ENCODE measurements at regions not wholly inside any gene's neighbourhood (a gene's known extent, or its start where the extent isn't known, plus 50 kb on each side); places are given as distances from the start of the nearest gene placed in this dataset.
A peak's percentile ranks its signal among the peaks of the same experiment; 100 is the strongest.

- no peak for FAIRE-seq
- no peak for TF ChIP-seq CTCF (IDR thresholded peaks at IDR 0.05; ENCODE audit: insufficient read depth, missing control alignments)
- no peak for DNase-seq (ENCODE audit: insufficient read length, low spot score)
These were observed 552.2 kb downstream of the MDFIC start for GRCh38 chr7:115474137-115474536.

- FAIRE-seq = no peak
- no peak for DNase-seq (ENCODE audit: insufficient read length, low spot score)
- no peak for TF ChIP-seq CTCF (IDR thresholded peaks at IDR 0.05; ENCODE audit: insufficient read depth, missing control alignments)
These were observed 550.0 kb downstream of the MDFIC start for GRCh38 chr7:115471891-115472290.

- no peak for TF ChIP-seq CTCF (IDR thresholded peaks at IDR 0.05; ENCODE audit: insufficient read depth, missing control alignments)
- peak; percentile 44 for FAIRE-seq
- no peak for DNase-seq (ENCODE audit: insufficient read length, low spot score)
These were observed 540.6 kb downstream of the MDFIC start for GRCh38 chr7:115462301-115463015.

- DNase-seq (ENCODE audit: insufficient read length, low spot score) (no peak), FAIRE-seq (no peak)
- no peak for TF ChIP-seq CTCF (IDR thresholded peaks at IDR 0.05; ENCODE audit: insufficient read depth, missing control alignments)
These were observed 527.8 kb downstream of the MDFIC start for GRCh38 chr7:115449689-115450088.

DNA sequence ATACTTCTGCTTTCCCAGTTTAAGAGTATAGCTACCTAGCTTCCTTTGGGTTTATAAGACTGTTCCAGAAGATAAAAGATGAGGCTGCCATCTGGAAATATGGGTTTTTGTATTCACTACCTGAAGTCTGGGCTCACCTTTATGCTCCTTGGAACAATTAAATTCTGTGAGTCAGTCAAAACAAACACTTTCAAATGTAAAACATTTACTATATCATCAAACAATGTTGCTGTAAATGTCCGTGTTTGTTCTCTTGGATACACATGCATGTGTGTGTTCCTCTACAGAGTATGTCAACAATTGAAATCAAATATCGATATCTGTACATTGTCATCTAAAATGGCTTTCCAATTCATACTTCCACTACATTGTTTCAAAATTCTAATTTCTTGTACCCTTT is 525.6 kb downstream of the MDFIC start:
- FAIRE-seq (no peak), DNase-seq (ENCODE audit: insufficient read length, low spot score) (no peak)
- TF ChIP-seq CTCF (IDR thresholded peaks at IDR 0.05; ENCODE audit: insufficient read depth, missing control alignments) = no peak

DNA sequence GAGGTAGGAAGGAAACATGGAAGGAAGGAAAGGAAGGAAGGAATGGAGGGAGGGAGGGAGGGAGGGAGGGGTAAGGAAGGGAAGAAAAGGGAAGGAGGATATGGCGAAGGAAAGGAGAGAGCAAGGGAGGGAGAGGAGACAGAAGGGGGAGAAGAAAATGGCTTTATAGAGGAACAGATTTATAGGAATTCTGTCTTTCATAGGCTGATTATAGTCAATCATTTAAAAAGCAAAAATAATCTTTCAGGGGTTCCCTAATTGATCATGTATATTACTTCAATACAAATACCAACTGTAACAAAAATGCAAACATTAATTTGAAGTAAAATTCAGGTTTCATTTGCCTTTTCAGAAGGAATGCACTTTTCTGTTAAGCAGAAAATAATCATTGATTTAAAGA is 519.1 kb downstream of the MDFIC start:
- no peak for FAIRE-seq
- no peak for TF ChIP-seq CTCF (IDR thresholded peaks at IDR 0.05; ENCODE audit: insufficient read depth, missing control alignments)

DNA sequence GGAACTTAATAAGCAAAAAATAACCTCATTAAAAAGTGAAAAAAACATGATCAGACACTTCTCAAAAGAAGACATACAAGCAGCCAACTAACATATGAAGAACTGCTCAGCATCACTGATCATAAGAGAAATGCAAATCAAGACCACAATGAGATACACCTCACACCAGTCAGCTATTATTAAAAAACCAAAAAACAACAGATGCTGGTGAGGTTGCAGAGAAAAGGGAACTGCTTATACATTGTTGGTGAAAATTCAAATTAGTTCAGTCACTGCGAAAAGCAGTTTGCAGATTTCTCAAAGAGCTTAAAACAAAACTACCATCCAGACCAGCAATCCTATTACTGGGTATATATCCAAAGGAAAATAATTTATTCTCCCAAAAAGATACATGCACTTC is 513.3 kb downstream of the MDFIC start:
- DNase-seq (ENCODE audit: insufficient read length, low spot score) (no peak), FAIRE-seq (no peak)
- no peak for TF ChIP-seq CTCF (IDR thresholded peaks at IDR 0.05; ENCODE audit: insufficient read depth, missing control alignments)

More for the DNA sequence above, 519.1 kb downstream of the MDFIC start:
- DNase-seq (ENCODE audit: insufficient read length, low spot score) = no peak
